GM12878 (cell line): ENCODE measurements at regions not wholly inside any gene's neighbourhood (a gene's known extent, or its start where the extent isn't known, plus 50 kb on each side); places are given as distances from the start of the nearest gene placed in this dataset.

Experiments used
- ATAC-seq: fragments of 200-7000 bp; cut with Tn5 transposase; 3 replicates; pipeline ENCODE4 v1.9.1; 2020; ENCODE audit warnings: mild to moderate bottlenecking, moderate library complexity
- BruUV-seq: library from RNA; stranded (reverse); fragments of 400-500 nt; replicated peaks from 2 replicates; lab custom pipeline; 2021; lab: Mats Ljungman, UMichigan
- CTCF ChIA-PET: fragments of 300-600 bp; sonication (Branson Sonifier 250); formaldehyde crosslinking; extraction: SDS; loops from one replicate; lab custom pipeline; 2021; ENCODE audit warnings: inconsistent platforms; lab: Yijun Ruan, JAX
- POLR2A ChIA-PET: fragments of 350-600 bp; formaldehyde crosslinking; extraction: SDS; loops from one replicate; lab custom pipeline; 2021; ENCODE audit warnings: inconsistent platforms; lab: Charles Lee
- RAD21 ChIA-PET: fragments of 300-600 bp; sonication (Branson Sonifier 250); formaldehyde crosslinking; loops from one replicate; lab custom pipeline; 2023; ENCODE audit warnings: antibody characterized with exemption; ENCODE audit not compliant: unreplicated experiment; lab: Charles Lee
- SMC1A ChIA-PET: fragments of 300-600 bp; sonication (Branson Sonifier 250); formaldehyde crosslinking; loops from one replicate; lab custom pipeline; 2023; ENCODE audit not compliant: unreplicated experiment, uncharacterized antibody; lab: Charles Lee
- DNase-seq: peaks from one replicate; pipeline ENCODE4 v3.0.0-alpha.2; 2011; ENCODE audit warnings: low read depth, low spot score
- FAIRE-seq: peaks from 3 replicates; lab custom pipeline; 2011; peaks lifted over from hg19 to GRCh38; lab: Jason Lieb, UNC
- H2AFZ ChIP-seq: 2 replicates; pipeline ENCODE4 v1.6.0; 2011; ENCODE audit warnings: low read depth, low read length, control low read depth; ENCODE audit not compliant: control insufficient read depth
- H3K27ac ChIP-seq: 2 replicates; pipeline ENCODE4 v1.5.1; 2011; ENCODE audit warnings: control low read depth; ENCODE audit not compliant: control insufficient read depth, insufficient read depth
- H3K27me3 ChIP-seq, 2 experiments: replicated peaks in 1 of 2; 2 replicates each; pipeline versions ENCODE4 v1.6.0 to v1.6.1; 2011; ENCODE audit warnings: low read length in 1 of 2; ENCODE audit not compliant: control insufficient read depth in 2 of 2, insufficient read depth in 2 of 2
- H3K36me3 ChIP-seq, 2 experiments: 2 replicates each; pipeline ENCODE4 v1.5.1; 2011; ENCODE audit warnings: low read length in 1 of 2; ENCODE audit not compliant: control insufficient read depth in 2 of 2, insufficient read depth in 2 of 2
- H3K4me1 ChIP-seq: 2 replicates; pipeline ENCODE4 v1.6.1; 2011; ENCODE audit warnings: mild to moderate bottlenecking, low read length, moderate library complexity, mixed read lengths; ENCODE audit not compliant: control insufficient read depth, insufficient read depth
- H3K4me2 ChIP-seq: 2 replicates; pipeline ENCODE4 v1.6.0; 2011; ENCODE audit warnings: control low read depth; ENCODE audit not compliant: control insufficient read depth, insufficient read depth
- H3K4me3 ChIP-seq: fragments of 200-600 bp; sonication (generic); 2 replicates; pipeline ENCODE4 v1.5.1; 2016
- H3K79me2 ChIP-seq: 2 replicates; pipeline ENCODE4 v1.6.0; 2011; ENCODE audit warnings: low read length; ENCODE audit not compliant: control insufficient read depth, insufficient read depth
- H3K9ac ChIP-seq: 2 replicates; pipeline ENCODE4 v1.8.0; 2011; ENCODE audit warnings: low read length, control low read depth, mixed read lengths; ENCODE audit not compliant: control insufficient read depth, insufficient read depth
- H3K9me3 ChIP-seq: replicated peaks from 3 replicates; pipeline ENCODE4 v1.5.1; 2011; ENCODE audit warnings: mild to moderate bottlenecking, low read length; ENCODE audit not compliant: control insufficient read depth, insufficient read depth
- H4K20me1 ChIP-seq: 2 replicates; pipeline ENCODE4 v1.6.0; 2011; ENCODE audit not compliant: control insufficient read depth, insufficient read depth
- EED ChIP-seq: sonication (generic); IDR thresholded peaks from 2 replicates; pipeline ENCODE4 v1.6.1; 2016; ENCODE audit warnings: antibody characterized with exemption, low read depth
- EGR1 ChIP-seq, 2 experiments: IDR thresholded peaks; 1 replicate in 1 of 2; 2 replicates in 1 of 2; pipeline ENCODE4 v1.6.1; 2011 to 2012; ENCODE audit warnings: low read depth in 2 of 2, low read length in 2 of 2, borderline replicate concordance in 1 of 2, mild to moderate bottlenecking in 1 of 2, moderate library complexity in 1 of 2
- EP300 ChIP-seq, 2 experiments: fragments of 150-350 bp in 1 of 2; IDR thresholded peaks; 2 replicates each; pipeline ENCODE4 v1.6.1; 2011 to 2012; ENCODE audit warnings: low read depth in 2 of 2, low read length in 2 of 2, borderline replicate concordance in 1 of 2, improper control_type of control experiment in 1 of 2, inconsistent platforms in 1 of 2; ENCODE audit not compliant: control insufficient read depth in 1 of 2
- ETV6 ChIP-seq, 2 experiments: fragments of 450-650 bp in 1 of 2; IDR thresholded peaks in 1 of 2; conservative IDR thresholded peaks in 1 of 2; 2 replicates each; pipeline ENCODE4 v1.6.1; 2014; ENCODE audit warnings: antibody characterized with exemption in 1 of 2, borderline replicate concordance in 1 of 2, low read depth in 1 of 2, mild to moderate bottlenecking in 1 of 2, moderate library complexity in 1 of 2
- GABPA ChIP-seq: IDR thresholded peaks from 2 replicates; pipeline ENCODE4 v1.6.1; 2014; ENCODE audit warnings: antibody characterized with exemption, low read depth, mild to moderate bottlenecking, inconsistent platforms
- HDAC6 ChIP-seq: fragments of 200-600 bp; sonication (generic); IDR thresholded peaks from one replicate; pipeline ENCODE4 v1.8.0; 2017; ENCODE audit warnings: antibody characterized with exemption; ENCODE audit not compliant: unreplicated experiment
- IRF4 ChIP-seq: IDR thresholded peaks from 2 replicates; pipeline ENCODE4 v1.6.1; 2011; ENCODE audit warnings: low read depth, low read length
- MTA2 ChIP-seq: fragments of 450-650 bp; IDR thresholded peaks from 2 replicates; pipeline ENCODE4 v1.6.1; 2016; ENCODE audit warnings: low read depth, mild to moderate bottlenecking, moderate library complexity
- MYC ChIP-seq: IDR thresholded peaks from 2 replicates; pipeline ENCODE4 v1.6.1; 2011; ENCODE audit warnings: mild to moderate bottlenecking, low read length, moderate library complexity, inconsistent platforms; ENCODE audit not compliant: insufficient read depth, insufficient replicate concordance, insufficient read length, severe bottlenecking
- PAX5 ChIP-seq: IDR thresholded peaks from 2 replicates; pipeline ENCODE4 v1.6.1; 2011; ENCODE audit warnings: low read depth, low read length, borderline replicate concordance
- PML ChIP-seq: IDR thresholded peaks from 2 replicates; pipeline ENCODE4 v1.6.1; 2012; ENCODE audit warnings: low read length, inconsistent platforms
- POLR2AphosphoS2 ChIP-seq: IDR thresholded peaks from 2 replicates; pipeline ENCODE4 v1.6.1; 2011; ENCODE audit warnings: low read depth, mild to moderate bottlenecking, low read length, improper control_type of control experiment, moderate library complexity
- RELA ChIP-seq: fragments of 450-650 bp; IDR thresholded peaks from 2 replicates; pipeline ENCODE4 v1.8.0; 2014; ENCODE audit warnings: borderline replicate concordance; ENCODE audit not compliant: partially characterized antibody
- SPI1 ChIP-seq: IDR thresholded peaks from 2 replicates; pipeline ENCODE4 v1.6.1; 2011; ENCODE audit warnings: low read depth, mild to moderate bottlenecking, low read length, moderate library complexity, borderline replicate concordance; ENCODE audit not compliant: insufficient read depth
- STAT3 ChIP-seq: IDR thresholded peaks from 2 replicates; pipeline ENCODE4 v1.6.1; 2011; ENCODE audit warnings: low read depth, low read length, improper control_type of control experiment
- TCF12 ChIP-seq: IDR thresholded peaks from 2 replicates; pipeline ENCODE4 v1.6.1; 2011; ENCODE audit warnings: low read depth, mild to moderate bottlenecking, low read length
- ZNF24 ChIP-seq: fragments of 450-650 bp; IDR thresholded peaks from 2 replicates; pipeline ENCODE4 v1.6.1; 2017; ENCODE audit warnings: antibody characterized with exemption, mild to moderate bottlenecking
- WGBS: methylation state at CpG from one replicate; pipeline ENCODE4 v1.1.6; 2016; ENCODE audit warnings: low lambda C conversion rate; ENCODE audit not compliant: insufficient replicate concordance, insufficient coverage; ENCODE audit errors: missing lambda C conversion rate; 5-methylcytosine and 5-hydroxymethylcytosine counted together
- in situ Hi-C: fragments of 300-500 bp; cut with MboI; formaldehyde crosslinking; loops from 9 replicates; pipeline ENCODE4 v1.14.3; 2018; ENCODE audit warnings: mixed read lengths
- intact Hi-C: fragments of 100-400 bp; cut with micrococcal nuclease; formaldehyde crosslinking; loops from one replicate; pipeline ENCODE4 v1.14.2; 2022; ENCODE audit not compliant: unreplicated experiment
- TF ChIP-seq, protein P1 (sequence below): fragments of 450-650 bp; IDR thresholded peaks from 2 replicates; pipeline ENCODE4 v1.6.1; 2017; ENCODE audit warnings: mild to moderate bottlenecking, moderate library complexity

DNA sequence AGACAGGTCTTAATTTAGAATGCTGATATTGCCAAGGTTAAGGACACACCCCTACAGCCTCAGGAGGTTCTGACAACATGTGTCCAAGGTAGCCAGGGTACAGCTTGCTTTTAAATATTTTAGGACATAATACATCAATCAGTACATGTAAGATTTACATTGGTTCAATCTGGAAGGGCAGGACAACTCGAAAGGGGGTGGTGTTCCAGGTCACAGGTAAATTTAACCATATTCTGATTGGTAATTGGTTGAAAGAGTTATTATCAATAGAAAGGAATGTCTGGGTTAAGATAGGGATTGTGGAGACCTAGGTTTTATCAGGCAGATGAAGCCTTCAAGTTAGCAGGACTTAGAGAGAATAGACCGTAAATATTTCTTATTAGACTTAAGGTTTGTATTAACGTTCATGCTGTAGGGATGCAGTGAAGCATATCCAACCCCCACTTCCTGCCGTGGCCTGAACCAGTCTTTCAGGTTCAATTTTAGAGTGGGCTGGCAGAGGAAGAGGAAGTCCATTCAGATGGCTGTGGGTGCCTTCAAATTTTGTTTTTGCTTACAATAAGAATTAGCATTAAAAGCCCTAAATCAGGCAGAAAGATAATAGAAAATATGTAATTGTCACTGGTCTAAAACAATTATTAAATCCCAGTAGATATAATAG, 136.5 kb upstream of the GALNTL6 start:
- H3K27me3 ChIP-seq = no peaks in the 10 kb centered on the region
- H3K4me1 ChIP-seq = peaks cover 8% of the 10 kb centered on the region
- WGBS = 1% methylated on average over 4 of the region's 4 CpGs
- peak; percentile 99 for ATAC-seq
- peak overlapping the region; percentile 37 for H3K4me2 ChIP-seq
- no peak overlapping the region for H3K4me3 ChIP-seq
- intact Hi-C loops = no loop called here
- DNase-seq = peak; percentile 59
- H3K36me3 ChIP-seq = no peaks in the 10 kb centered on the region
- H3K27ac ChIP-seq = peak overlapping the region; percentile 15; the same call in 1 of the 2 replicates
- FAIRE-seq = peak; percentile 75
- CTCF ChIA-PET = no interaction called here
- in situ Hi-C loops = no loop called here
- H3K79me2 ChIP-seq = no peaks in the 10 kb centered on the region
- no peaks in the 10 kb centered on the region; the same call in 1 of the 3 replicates for H3K9me3 ChIP-seq
- POLR2A ChIA-PET = no interaction called here
- no peak overlapping the region for H3K9ac ChIP-seq
- RAD21 ChIA-PET = no interaction called here
- SMC1A ChIA-PET = interaction anchor here (1.2 to 1.4 kb wide), 2 partner anchors 23 to 41 kb away, joined by 4 read pairs; no protein-coding TSS in a partner anchor
- H4K20me1 ChIP-seq = no peaks in the 10 kb centered on the region
- H2AFZ ChIP-seq = no peak overlapping the region; the same call in 1 of the 2 replicates
- no TSS peak for BruUV-seq
- TF ChIP-seq, protein P1, sequence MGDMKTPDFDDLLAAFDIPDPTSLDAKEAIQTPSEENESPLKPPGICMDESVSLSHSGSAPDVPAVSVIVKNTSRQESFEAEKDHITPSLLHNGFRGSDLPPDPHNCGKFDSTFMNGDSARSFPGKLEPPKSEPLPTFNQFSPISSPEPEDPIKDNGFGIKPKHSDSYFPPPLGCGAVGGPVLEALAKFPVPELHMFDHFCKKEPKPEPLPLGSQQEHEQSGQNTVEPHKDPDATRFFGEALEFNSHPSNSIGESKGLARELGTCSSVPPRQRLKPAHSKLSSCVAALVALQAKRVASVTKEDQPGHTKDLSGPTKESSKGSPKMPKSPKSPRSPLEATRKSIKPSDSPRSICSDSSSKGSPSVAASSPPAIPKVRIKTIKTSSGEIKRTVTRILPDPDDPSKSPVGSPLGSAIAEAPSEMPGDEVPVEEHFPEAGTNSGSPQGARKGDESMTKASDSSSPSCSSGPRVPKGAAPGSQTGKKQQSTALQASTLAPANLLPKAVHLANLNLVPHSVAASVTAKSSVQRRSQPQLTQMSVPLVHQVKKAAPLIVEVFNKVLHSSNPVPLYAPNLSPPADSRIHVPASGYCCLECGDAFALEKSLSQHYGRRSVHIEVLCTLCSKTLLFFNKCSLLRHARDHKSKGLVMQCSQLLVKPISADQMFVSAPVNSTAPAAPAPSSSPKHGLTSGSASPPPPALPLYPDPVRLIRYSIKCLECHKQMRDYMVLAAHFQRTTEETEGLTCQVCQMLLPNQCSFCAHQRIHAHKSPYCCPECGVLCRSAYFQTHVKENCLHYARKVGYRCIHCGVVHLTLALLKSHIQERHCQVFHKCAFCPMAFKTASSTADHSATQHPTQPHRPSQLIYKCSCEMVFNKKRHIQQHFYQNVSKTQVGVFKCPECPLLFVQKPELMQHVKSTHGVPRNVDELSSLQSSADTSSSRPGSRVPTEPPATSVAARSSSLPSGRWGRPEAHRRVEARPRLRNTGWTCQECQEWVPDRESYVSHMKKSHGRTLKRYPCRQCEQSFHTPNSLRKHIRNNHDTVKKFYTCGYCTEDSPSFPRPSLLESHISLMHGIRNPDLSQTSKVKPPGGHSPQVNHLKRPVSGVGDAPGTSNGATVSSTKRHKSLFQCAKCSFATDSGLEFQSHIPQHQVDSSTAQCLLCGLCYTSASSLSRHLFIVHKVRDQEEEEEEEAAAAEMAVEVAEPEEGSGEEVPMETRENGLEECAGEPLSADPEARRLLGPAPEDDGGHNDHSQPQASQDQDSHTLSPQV = no peak
- TF ChIP-seq MTA2 (no peak), STAT3 (no peak), RELA (no peak), TCF12 (no peak), PML (no peak), ZNF24 (no peak), PAX5 (peak; percentile 90), SPI1 (peak; percentile 89), EGR1 (IDR thresholded peaks at IDR 0.05; ENCODE audit: borderline replicate concordance in 1 of 2, low read depth in 2 of 2, low read length in 2 of 2) (peak in 1 of 2 experiments; percentile 56; a peak in 1 of 3 replicates), EED (no peak), IRF4 (no peak), EP300 (IDR thresholded peaks at IDR 0.05; ENCODE audit: borderline replicate concordance in 1 of 2, control insufficient read depth in 1 of 2, low read depth in 2 of 2, low read length in 2 of 2) (0 out of 4 replicates have a peak, but pooled peaks of 1 of the 2 experiments have one; percentile 19), HDAC6 (no peak), MYC (no peak), GABPA (peak; percentile 55; the same call in 1 of the 2 replicates), ETV6 (conservative IDR thresholded peaks at IDR 0.05 in 1 of 2, IDR thresholded peaks at IDR 0.05 in 1 of 2; ENCODE audit: borderline replicate concordance in 1 of 2, low read depth in 1 of 2) (peak in 1 of 2 experiments; percentile 92; a peak in 2 of 4 replicates), POLR2AphosphoS2 (no peak)
